ENCODE measurements at regions not wholly inside any gene's neighbourhood (a gene's known extent, or its start where the extent isn't known, plus 50 kb on each side); places are given as distances from the start of the nearest gene placed in this dataset.

DNA sequence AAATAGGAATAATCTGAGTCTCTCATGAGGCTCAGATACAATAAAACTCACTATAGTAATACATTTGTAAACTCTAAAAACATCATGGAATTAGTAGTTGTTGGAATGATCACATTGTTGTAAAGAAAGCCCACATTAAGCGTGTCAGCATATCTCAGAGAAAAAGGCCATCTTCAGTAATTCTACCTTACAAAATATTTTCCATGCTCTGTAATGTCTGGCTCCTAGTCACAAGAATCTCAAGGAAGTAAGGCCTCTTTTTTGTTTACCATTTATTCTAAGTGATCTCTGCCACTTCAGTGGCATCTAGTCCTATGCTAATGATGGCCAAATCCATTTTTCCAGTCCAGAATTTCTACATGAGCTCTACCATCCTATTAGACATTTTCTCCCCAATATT lies 240.2 kb upstream of the ZNF717 start:
- no peak for TF ChIP-seq ZFP3 (CRISPR knock-in tag; IDR thresholded peaks at IDR 0.05)
- TF ChIP-seq, protein P1, sequence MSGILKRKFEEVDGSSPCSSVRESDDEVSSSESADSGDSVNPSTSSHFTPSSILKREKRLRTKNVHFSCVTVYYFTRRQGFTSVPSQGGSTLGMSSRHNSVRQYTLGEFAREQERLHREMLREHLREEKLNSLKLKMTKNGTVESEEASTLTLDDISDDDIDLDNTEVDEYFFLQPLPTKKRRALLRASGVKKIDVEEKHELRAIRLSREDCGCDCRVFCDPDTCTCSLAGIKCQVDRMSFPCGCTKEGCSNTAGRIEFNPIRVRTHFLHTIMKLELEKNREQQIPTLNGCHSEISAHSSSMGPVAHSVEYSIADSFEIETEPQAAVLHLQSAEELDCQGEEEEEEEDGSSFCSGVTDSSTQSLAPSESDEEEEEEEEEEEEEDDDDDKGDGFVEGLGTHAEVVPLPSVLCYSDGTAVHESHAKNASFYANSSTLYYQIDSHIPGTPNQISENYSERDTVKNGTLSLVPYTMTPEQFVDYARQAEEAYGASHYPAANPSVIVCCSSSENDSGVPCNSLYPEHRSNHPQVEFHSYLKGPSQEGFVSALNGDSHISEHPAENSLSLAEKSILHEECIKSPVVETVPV (CRISPR knock-in tag; IDR thresholded peaks at IDR 0.05) = no peak
- TF ChIP-seq ISL1 (CRISPR knock-in tag; IDR thresholded peaks at IDR 0.05) = no peak
- no peak for TF ChIP-seq GLIS3 (CRISPR knock-in tag; IDR thresholded peaks at IDR 0.05)
- TF ChIP-seq ZC3H10 (CRISPR knock-in tag; IDR thresholded peaks at IDR 0.05) = no peak
- no peak for TF ChIP-seq RARB (CRISPR knock-in tag; IDR thresholded peaks at IDR 0.05)
- no peak for TF ChIP-seq CSDC2 (CRISPR knock-in tag; IDR thresholded peaks at IDR 0.05)
- TF ChIP-seq, protein P2, sequence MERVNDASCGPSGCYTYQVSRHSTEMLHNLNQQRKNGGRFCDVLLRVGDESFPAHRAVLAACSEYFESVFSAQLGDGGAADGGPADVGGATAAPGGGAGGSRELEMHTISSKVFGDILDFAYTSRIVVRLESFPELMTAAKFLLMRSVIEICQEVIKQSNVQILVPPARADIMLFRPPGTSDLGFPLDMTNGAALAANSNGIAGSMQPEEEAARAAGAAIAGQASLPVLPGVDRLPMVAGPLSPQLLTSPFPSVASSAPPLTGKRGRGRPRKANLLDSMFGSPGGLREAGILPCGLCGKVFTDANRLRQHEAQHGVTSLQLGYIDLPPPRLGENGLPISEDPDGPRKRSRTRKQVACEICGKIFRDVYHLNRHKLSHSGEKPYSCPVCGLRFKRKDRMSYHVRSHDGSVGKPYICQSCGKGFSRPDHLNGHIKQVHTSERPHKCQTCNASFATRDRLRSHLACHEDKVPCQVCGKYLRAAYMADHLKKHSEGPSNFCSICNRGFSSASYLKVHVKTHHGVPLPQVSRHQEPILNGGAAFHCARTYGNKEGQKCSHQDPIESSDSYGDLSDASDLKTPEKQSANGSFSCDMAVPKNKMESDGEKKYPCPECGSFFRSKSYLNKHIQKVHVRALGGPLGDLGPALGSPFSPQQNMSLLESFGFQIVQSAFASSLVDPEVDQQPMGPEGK (CRISPR knock-in tag; IDR thresholded peaks at IDR 0.05; ENCODE audit: borderline replicate concordance) = no peak
- TF ChIP-seq ESRRG (CRISPR knock-in tag; IDR thresholded peaks at IDR 0.05) = no peak

Data from SK-N-SH treated with all-trans-retinoic acid at 6 μM for 48 hours (cell line).